SU-DHL-6 (cell line): ENCODE measurements at regions not wholly inside any gene's neighbourhood (a gene's known extent, or its start where the extent isn't known, plus 50 kb on each side); places are given as distances from the start of the nearest gene placed in this dataset.

Source experiments
- EZH2phosphoT487 ChIP-seq: fragments of 200-600 bp; sonication (generic), shearing (Covaris generic); conservative IDR thresholded peaks from 2 replicates; pipeline ENCODE4 v1.6.1; 2018; ENCODE audit warnings: mild to moderate bottlenecking, antibody characterized with exemption, low read length, moderate library complexity, mixed read lengths
- TF ChIP-seq, protein P1 (sequence below): fragments of 200-600 bp; sonication (generic); IDR thresholded peaks from one replicate; pipeline ENCODE4 v1.5.1; 2017; ENCODE audit warnings: antibody characterized with exemption, mild to moderate bottlenecking, low read length, moderate library complexity; ENCODE audit not compliant: insufficient read depth, poor library complexity, severe bottlenecking

DNA sequence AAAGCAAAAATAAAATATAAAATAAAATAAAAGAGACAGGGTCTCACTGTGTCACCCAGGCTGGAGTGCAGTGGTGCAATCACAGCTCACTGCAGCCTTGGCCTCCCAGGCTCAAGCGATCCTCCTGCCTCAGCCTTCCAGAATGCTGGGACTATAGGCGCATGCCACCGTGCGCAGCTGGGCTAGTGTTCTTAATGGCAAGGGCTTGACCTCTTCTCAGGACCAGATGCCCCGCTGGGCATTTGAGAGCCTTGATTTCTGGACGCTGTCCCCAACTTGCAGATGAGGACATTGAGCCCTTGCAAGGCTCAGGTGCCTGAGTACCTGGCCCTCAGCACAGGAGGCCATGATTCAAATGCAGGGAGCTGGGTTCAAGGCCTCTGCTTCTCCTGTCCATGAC lies 82.6 kb downstream of the DHCR7 start:
- TF ChIP-seq, protein P1, sequence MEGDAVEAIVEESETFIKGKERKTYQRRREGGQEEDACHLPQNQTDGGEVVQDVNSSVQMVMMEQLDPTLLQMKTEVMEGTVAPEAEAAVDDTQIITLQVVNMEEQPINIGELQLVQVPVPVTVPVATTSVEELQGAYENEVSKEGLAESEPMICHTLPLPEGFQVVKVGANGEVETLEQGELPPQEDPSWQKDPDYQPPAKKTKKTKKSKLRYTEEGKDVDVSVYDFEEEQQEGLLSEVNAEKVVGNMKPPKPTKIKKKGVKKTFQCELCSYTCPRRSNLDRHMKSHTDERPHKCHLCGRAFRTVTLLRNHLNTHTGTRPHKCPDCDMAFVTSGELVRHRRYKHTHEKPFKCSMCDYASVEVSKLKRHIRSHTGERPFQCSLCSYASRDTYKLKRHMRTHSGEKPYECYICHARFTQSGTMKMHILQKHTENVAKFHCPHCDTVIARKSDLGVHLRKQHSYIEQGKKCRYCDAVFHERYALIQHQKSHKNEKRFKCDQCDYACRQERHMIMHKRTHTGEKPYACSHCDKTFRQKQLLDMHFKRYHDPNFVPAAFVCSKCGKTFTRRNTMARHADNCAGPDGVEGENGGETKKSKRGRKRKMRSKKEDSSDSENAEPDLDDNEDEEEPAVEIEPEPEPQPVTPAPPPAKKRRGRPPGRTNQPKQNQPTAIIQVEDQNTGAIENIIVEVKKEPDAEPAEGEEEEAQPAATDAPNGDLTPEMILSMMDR, result no peak
- no peak for TF ChIP-seq EZH2phosphoT487
